DOHH2 (cell line): ENCODE measurements at regions not wholly inside any gene's neighbourhood (a gene's known extent, or its start where the extent isn't known, plus 50 kb on each side); places are given as distances from the start of the nearest gene placed in this dataset.

Experiments used
- CTCF ChIP-seq: fragments of 200-600 bp; sonication (generic); IDR thresholded peaks from one replicate; pipeline ENCODE4 v1.5.1; 2014; ENCODE audit warnings: antibody characterized with exemption, mild to moderate bottlenecking, low read depth, low read length; ENCODE audit not compliant: poor library complexity, severe bottlenecking
- EZH2phosphoT487 ChIP-seq: fragments of 200-600 bp; sonication (generic); IDR thresholded peaks from 2 replicates; pipeline ENCODE4 v1.6.1; 2017; ENCODE audit warnings: borderline replicate concordance, mild to moderate bottlenecking, antibody characterized with exemption, low read length, moderate library complexity, mixed read lengths

GRCh38 chr12:107580750-107581618, 104.6 kb upstream of the PWP1 start:
- TF ChIP-seq CTCF (no peak), EZH2phosphoT487 (no peak)
